Keratinocyte (primary cell): ENCODE measurements at regions not wholly inside any gene's neighbourhood (a gene's known extent, or its start where the extent isn't known, plus 50 kb on each side); places are given as distances from the start of the nearest gene placed in this dataset.

ENCODE experiments used
- CTCF ChIP-seq, 3 experiments: IDR thresholded peaks in 1 of 3; conservative IDR thresholded peaks in 1 of 3; optimal IDR thresholded peaks in 1 of 3; 2 replicates in 2 of 3; 3 replicates in 1 of 3; pipeline versions ENCODE3 to v1.5.1; 2011; ENCODE audit warnings: low read length in 3 of 3, mild to moderate bottlenecking in 3 of 3, moderate library complexity in 2 of 3, control low read depth in 1 of 3, inconsistent platforms in 1 of 3; ENCODE audit not compliant: insufficient read depth in 2 of 3; ENCODE audit errors: extremely low read depth in 1 of 3
- EZH2 ChIP-seq: IDR thresholded peaks from one replicate; pipeline ENCODE4 v1.6.1; 2012; ENCODE audit warnings: inconsistent platforms, mild to moderate bottlenecking, low read length, moderate library complexity

DNA sequence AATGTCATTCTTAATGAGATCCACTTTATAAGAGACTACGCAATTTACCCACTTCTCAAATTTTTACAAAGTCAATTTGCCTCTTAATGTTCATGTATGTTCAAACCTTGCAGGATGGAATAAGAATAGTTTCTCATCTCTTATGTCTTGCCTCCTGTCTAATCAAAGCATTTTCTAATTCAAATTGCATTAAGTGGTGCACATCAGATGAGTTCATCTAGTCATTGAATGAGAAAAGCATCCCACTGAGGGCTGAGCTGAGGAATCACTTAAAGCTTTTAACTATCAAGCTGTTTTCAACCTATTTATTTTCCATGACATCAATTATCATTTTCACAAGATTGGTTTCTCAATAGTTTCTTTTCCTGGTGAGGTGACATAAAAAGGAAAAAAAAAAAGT lies 1964.0 kb downstream of the PCDH7 start:
- TF ChIP-seq CTCF (optimal IDR thresholded peaks at IDR 0.05 in 1 of 3, IDR thresholded peaks at IDR 0.05 in 1 of 3, conservative IDR thresholded peaks at IDR 0.05 in 1 of 3; ENCODE audit: extremely low read depth in 1 of 3, insufficient read depth in 2 of 3, low read length in 3 of 3) = no peak
- no peak for TF ChIP-seq EZH2
